Epithelial cell of esophagus (primary cell): ENCODE measurements at regions not wholly inside any gene's neighbourhood (a gene's known extent, or its start where the extent isn't known, plus 50 kb on each side); places are given as distances from the start of the nearest gene placed in this dataset.
"Not testable (repeated sequence)": the region's sequence is repeated elsewhere in the genome, so short reads cannot be mapped to it uniquely, and the experiment has no call there.

ENCODE experiments used
- DNase-seq: peaks from one replicate; pipeline ENCODE4 v3.0.0; 2010; ENCODE audit warnings: low read depth
- H3K4me3 ChIP-seq: 2 replicates; pipeline ENCODE4 v1.5.1; 2011; ENCODE audit warnings: mild to moderate bottlenecking, low read length, control low read depth
- TF ChIP-seq, protein P1 (sequence below): IDR thresholded peaks from 2 replicates; pipeline ENCODE4 v1.5.1; 2011; ENCODE audit warnings: low read depth, mild to moderate bottlenecking, low read length, control low read depth, inconsistent platforms; ENCODE audit not compliant: insufficient read depth; ENCODE audit errors: missing control alignments

DNA sequence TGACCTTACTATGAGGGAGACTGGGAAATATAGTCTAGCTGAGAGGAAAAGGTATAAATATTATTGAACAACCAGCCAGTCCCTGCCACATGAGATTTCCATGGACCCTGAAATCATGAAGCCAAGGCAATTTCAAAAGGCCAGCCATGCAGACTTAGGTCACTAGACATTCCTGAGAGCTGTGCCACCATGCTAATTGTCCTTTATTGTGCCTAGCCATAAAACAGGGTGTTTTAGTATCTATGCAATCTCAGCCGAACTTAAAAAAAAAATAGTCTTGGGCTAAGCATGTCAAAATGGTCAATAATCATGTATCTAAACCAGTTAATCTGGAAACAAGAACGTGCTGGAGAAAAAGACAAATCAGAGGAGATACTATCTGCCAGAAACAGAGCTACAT lies 269.5 kb downstream of the LNPK start:
- TF ChIP-seq, protein P1, sequence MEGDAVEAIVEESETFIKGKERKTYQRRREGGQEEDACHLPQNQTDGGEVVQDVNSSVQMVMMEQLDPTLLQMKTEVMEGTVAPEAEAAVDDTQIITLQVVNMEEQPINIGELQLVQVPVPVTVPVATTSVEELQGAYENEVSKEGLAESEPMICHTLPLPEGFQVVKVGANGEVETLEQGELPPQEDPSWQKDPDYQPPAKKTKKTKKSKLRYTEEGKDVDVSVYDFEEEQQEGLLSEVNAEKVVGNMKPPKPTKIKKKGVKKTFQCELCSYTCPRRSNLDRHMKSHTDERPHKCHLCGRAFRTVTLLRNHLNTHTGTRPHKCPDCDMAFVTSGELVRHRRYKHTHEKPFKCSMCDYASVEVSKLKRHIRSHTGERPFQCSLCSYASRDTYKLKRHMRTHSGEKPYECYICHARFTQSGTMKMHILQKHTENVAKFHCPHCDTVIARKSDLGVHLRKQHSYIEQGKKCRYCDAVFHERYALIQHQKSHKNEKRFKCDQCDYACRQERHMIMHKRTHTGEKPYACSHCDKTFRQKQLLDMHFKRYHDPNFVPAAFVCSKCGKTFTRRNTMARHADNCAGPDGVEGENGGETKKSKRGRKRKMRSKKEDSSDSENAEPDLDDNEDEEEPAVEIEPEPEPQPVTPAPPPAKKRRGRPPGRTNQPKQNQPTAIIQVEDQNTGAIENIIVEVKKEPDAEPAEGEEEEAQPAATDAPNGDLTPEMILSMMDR = no peak
- no peak overlapping the region for H3K4me3 ChIP-seq
- DNase-seq = no peak

DNA sequence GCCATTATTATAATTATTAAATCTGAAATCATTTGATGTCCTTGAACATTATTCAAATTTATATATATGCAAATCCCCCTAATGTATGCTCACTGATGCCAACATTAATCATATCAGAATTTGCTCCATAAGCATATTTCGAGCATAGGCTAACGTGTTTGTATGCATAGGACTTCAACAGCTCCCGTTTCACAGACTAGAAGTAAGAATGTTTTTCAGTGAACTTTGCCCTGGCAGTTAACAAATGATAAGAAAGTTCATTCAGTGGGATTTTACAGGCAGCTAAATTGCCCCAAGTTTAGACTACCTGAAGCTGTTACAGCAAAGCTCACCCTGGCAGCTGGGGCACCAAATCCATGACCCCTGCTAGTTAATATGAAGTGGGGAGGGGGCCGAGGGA lies 272.0 kb downstream of the LNPK start:
- DNase-seq = no peak
- TF ChIP-seq, protein P1 = no peak
- H3K4me3 ChIP-seq = no peak overlapping the region

- no peak overlapping the region for H3K4me3 ChIP-seq
- TF ChIP-seq, protein P1 = no peak
- DNase-seq = no peak
These were observed 272.9 kb downstream of the LNPK start for GRCh38 chr2:175729049-175729706.

- no peak for DNase-seq
- no peak overlapping the region for H3K4me3 ChIP-seq
- TF ChIP-seq, protein P1 = no peak
These were observed 274.0 kb downstream of the LNPK start for GRCh38 chr2:175728032-175728431.

DNA sequence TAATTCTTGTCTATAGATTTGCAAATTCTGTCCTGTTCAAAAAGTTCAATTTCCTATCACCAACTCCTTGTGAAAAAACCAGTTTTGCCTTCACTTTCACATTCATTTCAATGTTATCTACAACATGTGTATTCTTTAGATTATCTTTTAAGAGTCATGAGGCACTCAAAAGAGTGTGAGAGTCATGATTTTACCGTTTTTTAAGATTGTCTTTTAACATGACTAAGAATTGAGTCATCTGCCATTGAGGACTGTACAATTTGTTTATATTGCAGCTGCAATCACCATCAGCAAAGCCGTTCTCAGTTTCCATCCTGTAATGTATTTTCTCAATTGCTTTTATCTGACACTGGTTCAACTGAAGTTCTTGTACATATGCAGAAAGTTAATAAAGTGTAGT lies 275.8 kb downstream of the LNPK start:
- DNase-seq = peak; percentile 31
- TF ChIP-seq, protein P1 = no peak
- no peak overlapping the region for H3K4me3 ChIP-seq

DNA sequence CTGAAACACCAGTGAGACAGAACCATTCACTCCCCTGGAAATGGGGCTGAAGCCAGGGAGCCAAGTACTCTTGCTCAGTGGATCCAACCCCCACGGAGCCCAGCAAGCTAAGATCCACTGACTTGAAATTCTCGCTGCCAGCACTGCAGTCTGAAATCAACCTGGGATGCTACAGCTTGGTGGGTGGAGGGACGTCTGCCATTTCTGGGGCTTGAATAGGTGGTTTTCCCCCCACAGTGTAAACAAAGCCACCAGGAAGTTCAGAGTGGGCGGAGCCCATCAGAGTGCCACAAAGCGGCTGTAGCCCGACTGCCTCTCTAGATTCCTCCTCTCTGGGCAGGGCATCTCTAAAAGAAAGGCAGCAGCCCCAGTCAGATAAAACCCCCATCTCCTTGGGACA lies 292.8 kb downstream of the LNPK start:
- DNase-seq = no peak
- TF ChIP-seq, protein P1 = no peak

GRCh38 chr2:175707322-175707721 lies 294.7 kb downstream of the LNPK start:
- DNase-seq = no peak
- TF ChIP-seq, protein P1 = no peak
- no peak overlapping the region for H3K4me3 ChIP-seq

More for the DNA sequence above, 292.8 kb downstream of the LNPK start:
- H3K4me3 ChIP-seq = no peak overlapping the region

- DNase-seq, H3K4me3 ChIP-seq: not testable (repeated sequence)
These were observed 297.5 kb downstream of the LNPK start for GRCh38 chr2:175704568-175704967.
